IMR-90 (cell line): ENCODE measurements at regions not wholly inside any gene's neighbourhood (a gene's known extent, or its start where the extent isn't known, plus 50 kb on each side); places are given as distances from the start of the nearest gene placed in this dataset.

ENCODE experiments used
- ATAC-seq: fragments of 200-7000 bp; cut with Tn5 transposase; 2 replicates; pipeline ENCODE4 v1.9.1; 2020; ENCODE audit warnings: low read depth, mild to moderate bottlenecking, moderate library complexity
- BruUV-seq: library from RNA; stranded (reverse); fragments of 400-500 nt; replicated peaks from 2 replicates; lab custom pipeline; 2021; lab: Mats Ljungman, UMichigan
- CTCF ChIA-PET: fragments of 300-600 bp; formaldehyde crosslinking; extraction: SDS; loops from one replicate; lab custom pipeline; 2021; ENCODE audit warnings: antibody characterized with exemption; lab: Yijun Ruan, JAX
- POLR2A ChIA-PET: fragments of 300-600 bp; sonication (Branson Sonifier 250); formaldehyde crosslinking; loops from one replicate; lab custom pipeline; 2022; ENCODE audit warnings: antibody characterized with exemption; ENCODE audit not compliant: unreplicated experiment; lab: Charles Lee
- DNase-seq: peaks from one replicate; pipeline ENCODE4 v3.0.0; 2013
- H2AFZ ChIP-seq: replicated peaks from 2 replicates; pipeline ENCODE3; 2013; ENCODE audit warnings: low read length, mild to moderate bottlenecking; ENCODE audit not compliant: poor library complexity
- H2AK5ac ChIP-seq: 2 replicates; pipeline ENCODE4 v1.6.1; 2013; ENCODE audit warnings: low read depth, low read length, inconsistent platforms
- H2AK9ac ChIP-seq: replicated peaks from 2 replicates; pipeline ENCODE3; 2013; ENCODE audit warnings: mild to moderate bottlenecking, low read depth, low read length, moderate library complexity; ENCODE audit not compliant: poor library complexity
- H2BK120ac ChIP-seq: 2 replicates; pipeline ENCODE4 v1.6.1; 2013; ENCODE audit warnings: low read depth, low read length, inconsistent platforms
- H2BK15ac ChIP-seq: 3 replicates; pipeline ENCODE4 v1.6.1; 2013; ENCODE audit warnings: low read depth, low read length, inconsistent platforms
- H2BK20ac ChIP-seq: 2 replicates; pipeline ENCODE4 v1.6.1; 2013; ENCODE audit warnings: low read depth, mild to moderate bottlenecking, inconsistent platforms, low read length, moderate library complexity
- H2BK5ac ChIP-seq: 2 replicates; pipeline ENCODE4 v1.6.1; 2013; ENCODE audit warnings: mild to moderate bottlenecking, low read depth, low read length, inconsistent platforms; ENCODE audit not compliant: poor library complexity, severe bottlenecking
- H3K14ac ChIP-seq: replicated peaks from 2 replicates; pipeline ENCODE4 v1.6.1; 2013; ENCODE audit warnings: low read depth, low read length, inconsistent platforms
- H3K18ac ChIP-seq: 2 replicates; pipeline ENCODE4 v1.6.1; 2013; ENCODE audit warnings: low read depth, low read length, control low read depth
- H3K23ac ChIP-seq: 2 replicates; pipeline ENCODE4 v1.6.1; 2013; ENCODE audit warnings: low read depth, low read length, inconsistent platforms
- H3K27ac ChIP-seq: 2 replicates; pipeline ENCODE4 v1.5.1; 2013; ENCODE audit warnings: mild to moderate bottlenecking, control low read depth, low read length; ENCODE audit not compliant: insufficient read depth
- H3K27me3 ChIP-seq: 2 replicates; pipeline ENCODE4 v1.6.1; 2013; ENCODE audit warnings: low read length; ENCODE audit not compliant: control insufficient read depth, insufficient read depth
- H3K36me3 ChIP-seq: 2 replicates; pipeline ENCODE4 v1.6.1; 2013; ENCODE audit warnings: low read length, mixed read lengths; ENCODE audit not compliant: control insufficient read depth, insufficient read depth
- H3K4ac ChIP-seq: 2 replicates; pipeline ENCODE4 v1.6.1; 2013; ENCODE audit warnings: low read depth, low read length, inconsistent platforms
- H3K4me1 ChIP-seq: 2 replicates; pipeline ENCODE4 v1.6.1; 2013; ENCODE audit warnings: low read length, mixed read lengths; ENCODE audit not compliant: control insufficient read depth, insufficient read depth
- H3K4me2 ChIP-seq: 2 replicates; pipeline ENCODE4 v1.6.1; 2013; ENCODE audit warnings: low read depth, mild to moderate bottlenecking, control low read depth, low read length, moderate library complexity
- H3K4me3 ChIP-seq: 2 replicates; pipeline ENCODE4 v1.5.1; 2013; ENCODE audit warnings: low read depth, mild to moderate bottlenecking, control low read depth, low read length, moderate library complexity; ENCODE audit not compliant: insufficient read depth
- H3K56ac ChIP-seq: 2 replicates; pipeline ENCODE4 v1.6.1; 2013; ENCODE audit warnings: low read length, inconsistent platforms; ENCODE audit not compliant: insufficient read depth; ENCODE audit errors: extremely low read depth
- H3K79me1 ChIP-seq, 2 experiments: 2 replicates each; pipeline ENCODE4 v1.6.1; 2013; ENCODE audit warnings: low read length in 2 of 2, inconsistent platforms in 1 of 2, low read depth in 1 of 2
- H3K9ac ChIP-seq: 2 replicates; pipeline ENCODE4 v1.6.1; 2013; ENCODE audit warnings: low read depth, low read length, control low read depth
- H3K9me1 ChIP-seq: 2 replicates; pipeline ENCODE4 v1.6.1; 2013; ENCODE audit warnings: low read length, inconsistent platforms; ENCODE audit not compliant: insufficient read depth
- H3K9me3 ChIP-seq: 2 replicates; pipeline ENCODE4 v1.6.1; 2013; ENCODE audit warnings: low read length; ENCODE audit not compliant: control insufficient read depth, insufficient read depth
- H4K20me1 ChIP-seq: 2 replicates; pipeline ENCODE4 v1.6.1; 2013; ENCODE audit warnings: low read length, inconsistent platforms; ENCODE audit not compliant: insufficient read depth
- H4K5ac ChIP-seq: 2 replicates; pipeline ENCODE4 v1.6.1; 2013; ENCODE audit warnings: mild to moderate bottlenecking, low read depth, low read length, control low read depth
- H4K8ac ChIP-seq, 2 experiments: 2 replicates each; pipeline ENCODE4 v1.6.1; 2013; ENCODE audit warnings: low read depth in 2 of 2, low read length in 2 of 2, control low read depth in 1 of 2, inconsistent platforms in 1 of 2
- H4K91ac ChIP-seq: 2 replicates; pipeline ENCODE4 v1.6.1; 2013; ENCODE audit warnings: low read depth, low read length, inconsistent platforms; ENCODE audit not compliant: insufficient read depth
- BHLHE40 ChIP-seq: fragments of 150-350 bp; IDR thresholded peaks from 2 replicates; pipeline ENCODE4 v1.6.1; 2016; ENCODE audit warnings: mild to moderate bottlenecking, low read depth, low read length
- CEBPB ChIP-seq: IDR thresholded peaks from 2 replicates; pipeline ENCODE4 v1.6.1; 2012; ENCODE audit warnings: low read depth, low read length, improper control_type of control experiment
- CHD1 ChIP-seq: IDR thresholded peaks from 2 replicates; pipeline ENCODE4 v1.6.1; 2012; ENCODE audit warnings: low read depth, low read length, improper control_type of control experiment
- CTCF ChIP-seq: conservative IDR thresholded peaks from 2 replicates; pipeline ENCODE4 v1.5.1; 2012; ENCODE audit warnings: mild to moderate bottlenecking, low read depth, low read length, improper control_type of control experiment
- ELK1 ChIP-seq: fragments of 150-350 bp; IDR thresholded peaks from 2 replicates; pipeline ENCODE4 v1.6.1; 2016; ENCODE audit warnings: low read depth, mild to moderate bottlenecking, low read length, moderate library complexity, borderline replicate concordance
- FOS ChIP-seq: fragments of 150-350 bp; IDR thresholded peaks from 2 replicates; pipeline ENCODE4 v1.6.1; 2016; ENCODE audit warnings: low read depth, low read length
- MAFK ChIP-seq: IDR thresholded peaks from 2 replicates; pipeline ENCODE4 v1.6.1; 2012; ENCODE audit warnings: low read depth, low read length, improper control_type of control experiment
- MAZ ChIP-seq: IDR thresholded peaks from 2 replicates; pipeline ENCODE4 v1.6.1; 2012; ENCODE audit warnings: low read depth, mild to moderate bottlenecking, low read length, improper control_type of control experiment, moderate library complexity, borderline replicate concordance
- MXI1 ChIP-seq: IDR thresholded peaks from 2 replicates; pipeline ENCODE4 v1.6.1; 2012; ENCODE audit warnings: low read depth, mild to moderate bottlenecking, low read length, moderate library complexity, borderline replicate concordance
- NFE2L2 ChIP-seq: fragments of 150-350 bp; IDR thresholded peaks from 2 replicates; pipeline ENCODE4 v1.6.1; 2016; ENCODE audit warnings: low read depth, mild to moderate bottlenecking, low read length
- POLR2A ChIP-seq: IDR thresholded peaks from 2 replicates; pipeline ENCODE4 v1.6.1; 2012; ENCODE audit warnings: mild to moderate bottlenecking, low read depth, low read length
- RAD21 ChIP-seq: IDR thresholded peaks from 2 replicates; pipeline ENCODE4 v1.6.1; 2012; ENCODE audit warnings: low read length, improper control_type of control experiment
- RCOR1 ChIP-seq: IDR thresholded peaks from 2 replicates; pipeline ENCODE4 v1.6.1; 2012; ENCODE audit warnings: mild to moderate bottlenecking, low read length, improper control_type of control experiment; ENCODE audit not compliant: insufficient replicate concordance
- RFX5 ChIP-seq: IDR thresholded peaks from 2 replicates; pipeline ENCODE4 v1.8.0; 2012; ENCODE audit warnings: low read depth, mild to moderate bottlenecking, low read length, moderate library complexity
- SMC3 ChIP-seq: fragments of 150-350 bp; IDR thresholded peaks from 2 replicates; pipeline ENCODE4 v1.6.1; 2016; ENCODE audit warnings: low read depth, mild to moderate bottlenecking, antibody characterized with exemption, low read length, moderate library complexity
- USF2 ChIP-seq: fragments of 150-350 bp; IDR thresholded peaks from 2 replicates; pipeline ENCODE4 v1.6.1; 2017; ENCODE audit warnings: mild to moderate bottlenecking, antibody characterized with exemption, low read length, low read depth
- WGBS, 2 experiments: methylation state at CpG; one replicate each; pipeline versions ENCODE4 v1.1.5 to v1.1.7; 2013; ENCODE audit warnings: missing lambda C conversion rate in 2 of 2; ENCODE audit not compliant: insufficient read length in 1 of 2; ENCODE audit errors: extremely low coverage in 2 of 2; 5-methylcytosine and 5-hydroxymethylcytosine counted together
- dilution Hi-C: fragments of 300-500 bp; cut with HindIII; formaldehyde crosslinking; loops from one replicate; pipeline ENCODE4 v1.14.3; 2018; ENCODE audit warnings: low sequenced_read_pairs; ENCODE audit not compliant: unreplicated experiment
- in situ Hi-C: fragments of 300-500 bp; cut with MboI; formaldehyde crosslinking; loops from 3 replicates; pipeline ENCODE4 v1.14.3; 2019; ENCODE audit warnings: low sequenced_read_pairs, inconsistent platforms, mixed read lengths
- intact Hi-C: fragments of 100-400 bp; cut with micrococcal nuclease; formaldehyde crosslinking; loops from 2 replicates; pipeline ENCODE4 v1.10.0; 2022

GRCh38 chr16:9231039-9231438 lies 139.6 kb downstream of the HAPSTR1 start:
- Histone ChIP-seq H2AK9ac (no peak overlapping the region), H3K4me1 (no peaks in the 10 kb centered on the region), H3K56ac (no peak overlapping the region), H4K5ac (no peak overlapping the region), H3K14ac (no peak overlapping the region), H2BK15ac (no peak overlapping the region), H3K4me3 (no peak overlapping the region), H3K4me2 (no peak overlapping the region), H3K79me1 (no peaks in the 10 kb centered on the region), H3K18ac (no peak overlapping the region), H3K27ac (no peak overlapping the region), H2AK5ac (no peak overlapping the region), H3K9ac (no peak overlapping the region), H4K8ac (no peak overlapping the region), H3K23ac (no peak overlapping the region), H3K9me3 (no peaks in the 10 kb centered on the region), H2BK5ac (no peak overlapping the region), H4K91ac (no peak overlapping the region), H2AFZ (no peak overlapping the region), H2BK120ac (no peak overlapping the region), H3K27me3 (no peaks in the 10 kb centered on the region), H3K36me3 (no peaks in the 10 kb centered on the region), H4K20me1 (no peaks in the 10 kb centered on the region), H3K9me1 (no peaks in the 10 kb centered on the region), H3K4ac (no peak overlapping the region), H2BK20ac (no peak overlapping the region)
- WGBS, 2 experiments, result no CpG with 5 or more reads among the region's 2 CpGs
- DNase-seq, result no peak
- TF ChIP-seq RFX5 (no peak), CEBPB (no peak), MAFK (no peak), ELK1 (no peak), MXI1 (no peak), POLR2A (no peak), FOS (no peak), CTCF (no peak), BHLHE40 (no peak), SMC3 (no peak), USF2 (no peak), NFE2L2 (no peak), MAZ (no peak), CHD1 (no peak), RCOR1 (no peak), RAD21 (no peak)
- no peak for ATAC-seq
- dilution Hi-C loops (no loop called here), intact Hi-C loops (no loop called here), in situ Hi-C loops (no loop called here)
- BruUV-seq, result no TSS peak
- POLR2A ChIA-PET, result no interaction called here
- CTCF ChIA-PET, result interaction anchor here (0.8 kb wide), 1 partner anchor 27 kb away, joined by 3 read pairs; no protein-coding TSS in a partner anchor
